ENCODE measurements at regions not wholly inside any gene's neighbourhood (a gene's known extent, or its start where the extent isn't known, plus 50 kb on each side); places are given as distances from the start of the nearest gene placed in this dataset.
A peak's percentile ranks its signal among the peaks of the same experiment; 100 is the strongest.

DNA sequence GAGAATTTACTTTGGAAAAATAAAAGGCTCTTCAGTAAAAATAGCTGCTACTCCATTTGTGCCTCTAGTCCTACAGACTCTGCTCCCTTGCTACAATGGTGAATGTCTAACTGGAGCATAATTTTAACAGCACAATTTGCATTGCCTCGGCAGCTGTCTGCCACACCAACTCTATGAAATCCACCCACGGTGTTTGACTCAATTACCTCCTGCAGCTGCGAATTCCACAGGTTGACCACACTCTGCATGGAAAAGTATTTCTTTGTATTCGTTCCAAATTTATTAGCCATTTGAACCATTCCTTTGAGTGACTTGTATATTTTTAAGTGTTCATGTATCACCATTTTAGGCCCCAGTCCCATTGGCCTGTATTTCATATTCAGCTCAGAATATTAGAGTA lies 182.1 kb upstream of the CCDC68 start:
- H3K27ac ChIP-seq: no peak overlapping the region
- DNase-seq (ENCODE audit: low read depth in 1 of 2, low spot score in 1 of 2): no peak

DNA sequence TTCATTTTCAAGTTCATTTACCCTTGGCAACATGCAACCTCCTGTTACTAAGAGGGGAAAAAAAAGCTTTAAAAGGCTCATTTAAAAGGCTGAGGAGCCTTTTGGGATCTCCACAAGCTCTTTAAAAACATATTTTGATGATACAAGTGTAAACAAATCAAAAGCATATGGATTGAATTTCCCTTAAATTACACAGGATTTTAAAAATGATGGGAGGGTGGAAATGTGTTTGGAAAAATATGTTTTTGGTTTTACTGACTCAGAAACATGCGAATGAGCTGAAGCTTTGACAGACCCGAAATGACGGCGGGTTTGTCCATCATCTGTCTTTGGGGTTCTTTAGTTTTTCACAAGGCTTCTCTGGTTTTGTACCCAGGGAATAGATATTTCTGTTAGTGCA lies 180.6 kb upstream of the CCDC68 start:
- TF ChIP-seq, protein P1, sequence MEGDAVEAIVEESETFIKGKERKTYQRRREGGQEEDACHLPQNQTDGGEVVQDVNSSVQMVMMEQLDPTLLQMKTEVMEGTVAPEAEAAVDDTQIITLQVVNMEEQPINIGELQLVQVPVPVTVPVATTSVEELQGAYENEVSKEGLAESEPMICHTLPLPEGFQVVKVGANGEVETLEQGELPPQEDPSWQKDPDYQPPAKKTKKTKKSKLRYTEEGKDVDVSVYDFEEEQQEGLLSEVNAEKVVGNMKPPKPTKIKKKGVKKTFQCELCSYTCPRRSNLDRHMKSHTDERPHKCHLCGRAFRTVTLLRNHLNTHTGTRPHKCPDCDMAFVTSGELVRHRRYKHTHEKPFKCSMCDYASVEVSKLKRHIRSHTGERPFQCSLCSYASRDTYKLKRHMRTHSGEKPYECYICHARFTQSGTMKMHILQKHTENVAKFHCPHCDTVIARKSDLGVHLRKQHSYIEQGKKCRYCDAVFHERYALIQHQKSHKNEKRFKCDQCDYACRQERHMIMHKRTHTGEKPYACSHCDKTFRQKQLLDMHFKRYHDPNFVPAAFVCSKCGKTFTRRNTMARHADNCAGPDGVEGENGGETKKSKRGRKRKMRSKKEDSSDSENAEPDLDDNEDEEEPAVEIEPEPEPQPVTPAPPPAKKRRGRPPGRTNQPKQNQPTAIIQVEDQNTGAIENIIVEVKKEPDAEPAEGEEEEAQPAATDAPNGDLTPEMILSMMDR (IDR thresholded peaks at IDR 0.05; ENCODE audit: low read depth, low read length): no peak
- H3K4me3 ChIP-seq: no peak overlapping the region

More for the DNA sequence above, 182.1 kb upstream of the CCDC68 start:
- no peaks in the 10 kb centered on the region for H3K27me3 ChIP-seq
- no peak overlapping the region for H3K4me3 ChIP-seq
- TF ChIP-seq, protein P1 (IDR thresholded peaks at IDR 0.05; ENCODE audit: low read depth, low read length): no peak
- H3K9me3 ChIP-seq (ENCODE audit: low read depth): no peaks in the 10 kb centered on the region
- no peaks in the 10 kb centered on the region for H3K4me1 ChIP-seq (ENCODE audit: low read depth)
- no peaks in the 10 kb centered on the region for H3K36me3 ChIP-seq

DNA sequence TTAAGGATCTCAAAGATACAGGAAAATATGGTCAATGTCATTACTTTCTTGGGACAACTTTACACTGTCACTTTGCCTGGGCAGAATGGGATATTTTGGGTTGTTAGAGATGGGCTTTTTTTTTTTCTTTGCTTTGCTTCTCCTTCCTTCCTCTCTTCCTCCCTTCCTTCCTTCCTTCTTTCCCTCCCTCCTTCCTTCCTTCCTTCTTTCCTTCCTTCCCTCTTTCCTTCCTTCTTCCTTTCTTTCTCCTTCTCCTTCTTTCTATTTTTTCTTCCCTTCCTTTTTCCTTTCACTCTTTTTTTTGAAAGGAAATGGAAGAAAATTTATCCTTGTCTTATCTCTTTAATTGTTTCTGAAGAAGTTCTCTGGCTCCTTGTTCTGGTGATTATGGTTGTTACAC lies 180.0 kb upstream of the CCDC68 start:
- Histone ChIP-seq H3K27me3 (no peaks in the 10 kb centered on the region), H3K9me3 (ENCODE audit: low read depth) (no peaks in the 10 kb centered on the region), H3K4me1 (ENCODE audit: low read depth) (no peaks in the 10 kb centered on the region), H3K4me3 (no peak overlapping the region), H3K36me3 (no peaks in the 10 kb centered on the region), H3K27ac (no peak overlapping the region)
- DNase-seq (ENCODE audit: low read depth in 1 of 2, low spot score in 1 of 2): no peak
- TF ChIP-seq, protein P1 (IDR thresholded peaks at IDR 0.05; ENCODE audit: low read depth, low read length): no peak

More for the DNA sequence above, 180.6 kb upstream of the CCDC68 start:
- no peak for DNase-seq (ENCODE audit: low read depth in 1 of 2, low spot score in 1 of 2)
- Histone ChIP-seq H3K4me1 (ENCODE audit: low read depth) (no peaks in the 10 kb centered on the region), H3K27me3 (no peaks in the 10 kb centered on the region), H3K36me3 (no peaks in the 10 kb centered on the region), H3K9me3 (ENCODE audit: low read depth) (no peaks in the 10 kb centered on the region), H3K27ac (no peak overlapping the region)

DNA sequence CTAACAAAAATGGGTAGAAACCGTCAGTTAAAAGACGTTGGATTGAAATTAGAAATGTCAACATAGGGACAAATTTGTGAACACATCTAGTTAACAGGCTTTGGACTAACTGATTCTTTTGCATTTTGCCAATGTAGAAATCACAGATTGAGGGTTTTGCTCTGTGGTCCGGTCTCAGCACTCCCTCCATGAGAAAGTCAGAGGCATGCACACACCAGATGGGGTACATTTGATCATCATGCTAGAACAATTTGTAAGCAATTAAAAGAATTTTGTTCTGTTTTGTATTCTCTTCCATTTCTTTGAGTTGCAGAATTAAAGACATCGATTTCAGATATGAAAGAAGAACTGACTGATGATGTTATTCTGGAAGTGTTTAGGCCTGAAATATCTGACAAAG lies 179.1 kb upstream of the CCDC68 start:
- H3K9me3 ChIP-seq (ENCODE audit: low read depth): no peaks in the 10 kb centered on the region
- TF ChIP-seq, protein P1 (IDR thresholded peaks at IDR 0.05; ENCODE audit: low read depth, low read length): no peak

DNA sequence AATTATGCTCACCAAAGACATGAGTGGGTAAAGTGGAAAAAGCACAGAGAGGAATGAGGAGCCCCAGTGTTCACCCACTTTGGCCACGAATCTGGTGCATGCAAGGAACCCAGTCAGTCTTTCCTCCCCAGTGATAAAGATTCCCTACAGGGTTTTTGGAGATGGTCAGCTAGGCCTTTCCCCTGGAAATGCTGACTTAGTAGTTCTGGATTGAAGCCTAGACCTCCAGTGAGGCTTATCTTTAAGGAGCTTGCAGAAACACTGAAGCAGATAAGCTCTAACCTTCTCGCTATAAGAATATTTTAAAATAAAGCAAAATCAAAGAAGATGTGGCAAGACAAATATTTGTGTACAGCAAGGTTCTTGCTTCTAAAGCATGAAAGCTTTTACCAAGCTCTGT lies 178.3 kb upstream of the CCDC68 start:
- Histone ChIP-seq H3K4me1 (ENCODE audit: low read depth) (no peaks in the 10 kb centered on the region), H3K27me3 (no peaks in the 10 kb centered on the region), H3K9me3 (ENCODE audit: low read depth) (no peaks in the 10 kb centered on the region), H3K4me3 (no peak overlapping the region), H3K36me3 (no peaks in the 10 kb centered on the region), H3K27ac (no peak overlapping the region)
- DNase-seq (ENCODE audit: low read depth in 1 of 2, low spot score in 1 of 2): peak in 1 of 2 donors; percentile 32
- TF ChIP-seq, protein P1 (IDR thresholded peaks at IDR 0.05; ENCODE audit: low read depth, low read length): no peak

More for the DNA sequence above, 179.1 kb upstream of the CCDC68 start:
- Histone ChIP-seq H3K4me1 (ENCODE audit: low read depth) (no peaks in the 10 kb centered on the region), H3K4me3 (no peak overlapping the region), H3K27me3 (no peaks in the 10 kb centered on the region), H3K27ac (no peak overlapping the region), H3K36me3 (no peaks in the 10 kb centered on the region)
- DNase-seq (ENCODE audit: low read depth in 1 of 2, low spot score in 1 of 2): no peak

DNA sequence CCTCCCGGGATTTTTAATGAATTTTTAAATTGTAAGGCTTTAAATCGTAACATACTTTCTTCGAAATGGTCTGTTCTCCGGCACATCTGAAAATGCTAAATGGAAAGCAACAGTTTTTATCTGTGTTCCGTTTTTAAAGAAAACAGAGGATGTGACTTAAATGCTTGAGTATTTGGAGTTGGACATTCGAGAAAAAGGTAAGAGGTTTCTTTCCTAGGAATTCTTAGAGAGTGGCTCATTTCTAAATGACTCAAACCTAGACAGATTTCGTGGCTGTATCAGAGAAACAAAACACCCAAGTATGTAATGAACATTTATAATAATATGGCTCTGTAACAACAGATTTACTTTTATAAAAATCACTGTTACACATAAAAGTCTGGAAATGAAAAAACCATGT lies 177.6 kb upstream of the CCDC68 start:
- Histone ChIP-seq H3K4me1 (ENCODE audit: low read depth) (no peaks in the 10 kb centered on the region), H3K27ac (no peak overlapping the region), H3K27me3 (no peaks in the 10 kb centered on the region), H3K9me3 (ENCODE audit: low read depth) (no peaks in the 10 kb centered on the region), H3K4me3 (no peak overlapping the region), H3K36me3 (no peaks in the 10 kb centered on the region)
- peak in 1 of 2 donors; percentile 27 for DNase-seq (ENCODE audit: low read depth in 1 of 2, low spot score in 1 of 2)
- TF ChIP-seq, protein P1 (IDR thresholded peaks at IDR 0.05; ENCODE audit: low read depth, low read length): no peak
